HCT116 (cell line): ENCODE measurements at regions not wholly inside any gene's neighbourhood (a gene's known extent, or its start where the extent isn't known, plus 50 kb on each side); places are given as distances from the start of the nearest gene placed in this dataset.

ENCODE experiments used
- ATAC-seq: fragments of 200-7000 bp; cut with Tn5 transposase; 2 replicates; pipeline ENCODE4 v1.9.1; 2020; ENCODE audit warnings: mild to moderate bottlenecking, moderate library complexity
- BruUV-seq: library from RNA; stranded (reverse); fragments of 400-500 nt; replicated peaks from 2 replicates; lab custom pipeline; 2021; lab: Mats Ljungman, UMichigan
- CTCF ChIA-PET: fragments of 300-600 bp; sonication (Branson Sonifier 250); formaldehyde crosslinking; loops from one replicate; lab custom pipeline; 2021; ENCODE audit warnings: antibody characterized with exemption; lab: Charles Lee
- POLR2A ChIA-PET: fragments of 300-600, 350-600 bp; sonication (Branson Sonifier 250); formaldehyde crosslinking; loops from one replicate; lab custom pipeline; 2021; ENCODE audit warnings: antibody characterized with exemption; lab: Charles Lee
- RAD21 ChIA-PET, 2 experiments: fragments of 300-600 bp; sonication (Branson Sonifier 250); formaldehyde crosslinking; loops; one replicate each; lab custom pipeline; 2023; ENCODE audit warnings: low total read pairs in 2 of 2; ENCODE audit not compliant: uncharacterized antibody in 2 of 2, unreplicated experiment in 2 of 2, low non-redundant PET in 1 of 2; lab: Charles Lee
- DNase-seq: peaks from one replicate; pipeline ENCODE4 v3.0.0-alpha.2; 2010; ENCODE audit warnings: low read depth, low spot score
- H2AFZ ChIP-seq: fragments of 200-600 bp; shearing (Covaris generic), sonication (generic); 2 replicates; pipeline ENCODE4 v1.6.1; 2017; ENCODE audit warnings: low read depth, mixed run types, mixed read lengths, antibody characterized with exemption, low read length; ENCODE audit not compliant: poor library complexity, severe bottlenecking
- H3K27ac ChIP-seq: 2 replicates; pipeline ENCODE4 v1.5.1; 2012; ENCODE audit warnings: low read depth, low read length
- H3K27me3 ChIP-seq: fragments of 200-600 bp; sonication (generic); 2 replicates; pipeline ENCODE4 v1.6.1; 2016; ENCODE audit warnings: mixed run types, low read length, mixed read lengths; ENCODE audit not compliant: insufficient read depth
- H3K36me3 ChIP-seq, 2 experiments: fragments of 200-500 bp in 1 of 2; fragments of 200-600 bp in 1 of 2; sonication (Bioruptor generic) in 1 of 2; sonication (generic) in 1 of 2; 2 replicates each; pipeline versions ENCODE4 v1.5.1 to v1.6.1; 2014 to 2016; ENCODE audit warnings: low read length in 2 of 2, inconsistent platforms in 1 of 2, mixed read lengths in 1 of 2, mixed run types in 1 of 2; ENCODE audit not compliant: insufficient read depth in 2 of 2, control insufficient read depth in 1 of 2
- H3K4me1 ChIP-seq, 2 experiments: fragments of 200-600 bp in 1 of 2; sonication (generic) in 1 of 2; 2 replicates each; pipeline versions ENCODE4 v1.5.1 to v1.6.1; 2012 to 2017; ENCODE audit warnings: low read length in 2 of 2, inconsistent platforms in 1 of 2, mild to moderate bottlenecking in 1 of 2, mixed read lengths in 1 of 2, mixed run types in 1 of 2, moderate library complexity in 1 of 2; ENCODE audit not compliant: insufficient read depth in 2 of 2, control insufficient read depth in 1 of 2
- H3K4me2 ChIP-seq: fragments of 200-600 bp; sonication (generic); 2 replicates; pipeline ENCODE4 v1.6.1; 2017; ENCODE audit warnings: mixed run types, low read length, mixed read lengths
- H3K4me3 ChIP-seq, 2 experiments: fragments of 200-600 bp in 1 of 2; sonication (generic) in 1 of 2; replicated peaks in 1 of 2; 2 replicates each; pipeline ENCODE4 v1.5.1; 2011 to 2016; ENCODE audit warnings: low read length in 2 of 2, control low read depth in 1 of 2, low read depth in 1 of 2, mild to moderate bottlenecking in 1 of 2, mixed read lengths in 1 of 2, mixed run types in 1 of 2
- H3K79me2 ChIP-seq: fragments of 200-600 bp; sonication (generic); 2 replicates; pipeline ENCODE4 v1.6.1; 2017; ENCODE audit warnings: mild to moderate bottlenecking, mixed run types, low read length, moderate library complexity, mixed read lengths; ENCODE audit not compliant: insufficient read depth
- H3K9ac ChIP-seq: fragments of 200-600 bp; sonication (generic); 2 replicates; pipeline ENCODE4 v1.6.1; 2016; ENCODE audit warnings: low read length, mixed read lengths
- H3K9me2 ChIP-seq: fragments of 200-600 bp; sonication (generic), shearing (Covaris generic); 2 replicates; pipeline ENCODE4 v1.6.1; 2017; ENCODE audit warnings: mixed run types, mild to moderate bottlenecking, moderate library complexity; ENCODE audit not compliant: insufficient read depth
- H3K9me3 ChIP-seq, 2 experiments: fragments of 200-500 bp in 1 of 2; fragments of 200-600 bp in 1 of 2; sonication (Bioruptor generic) in 1 of 2; sonication (generic) in 1 of 2; 2 replicates each; pipeline ENCODE4 v1.6.1; 2014 to 2017; ENCODE audit warnings: low read length in 2 of 2, mixed read lengths in 2 of 2, inconsistent platforms in 1 of 2, low read depth in 1 of 2, mild to moderate bottlenecking in 1 of 2, mixed run types in 1 of 2, moderate library complexity in 1 of 2; ENCODE audit not compliant: control insufficient read depth in 1 of 2, insufficient read depth in 1 of 2
- H4K20me1 ChIP-seq: fragments of 200-600 bp; sonication (generic), shearing (Covaris generic); 2 replicates; pipeline ENCODE4 v1.6.1; 2017; ENCODE audit warnings: mixed run types, mild to moderate bottlenecking, moderate library complexity; ENCODE audit not compliant: insufficient read depth
- CBX3 ChIP-seq: IDR thresholded peaks from 2 replicates; pipeline ENCODE4 v1.6.1; 2012; ENCODE audit warnings: low read depth
- intact Hi-C: fragments of 100-400 bp; cut with micrococcal nuclease; formaldehyde crosslinking; loops from 2 replicates; pipeline ENCODE4 v1.10.0; 2022
- TF ChIP-seq, protein P1 (sequence below): IDR thresholded peaks from 2 replicates; pipeline ENCODE4 v1.6.1; 2012; ENCODE audit warnings: low read depth
- TF ChIP-seq, protein P2 (sequence below): IDR thresholded peaks from 2 replicates; pipeline ENCODE4 v1.6.1; 2011; ENCODE audit warnings: mild to moderate bottlenecking, low read length, moderate library complexity; ENCODE audit not compliant: insufficient replicate concordance; ENCODE audit errors: extremely low read depth

DNA sequence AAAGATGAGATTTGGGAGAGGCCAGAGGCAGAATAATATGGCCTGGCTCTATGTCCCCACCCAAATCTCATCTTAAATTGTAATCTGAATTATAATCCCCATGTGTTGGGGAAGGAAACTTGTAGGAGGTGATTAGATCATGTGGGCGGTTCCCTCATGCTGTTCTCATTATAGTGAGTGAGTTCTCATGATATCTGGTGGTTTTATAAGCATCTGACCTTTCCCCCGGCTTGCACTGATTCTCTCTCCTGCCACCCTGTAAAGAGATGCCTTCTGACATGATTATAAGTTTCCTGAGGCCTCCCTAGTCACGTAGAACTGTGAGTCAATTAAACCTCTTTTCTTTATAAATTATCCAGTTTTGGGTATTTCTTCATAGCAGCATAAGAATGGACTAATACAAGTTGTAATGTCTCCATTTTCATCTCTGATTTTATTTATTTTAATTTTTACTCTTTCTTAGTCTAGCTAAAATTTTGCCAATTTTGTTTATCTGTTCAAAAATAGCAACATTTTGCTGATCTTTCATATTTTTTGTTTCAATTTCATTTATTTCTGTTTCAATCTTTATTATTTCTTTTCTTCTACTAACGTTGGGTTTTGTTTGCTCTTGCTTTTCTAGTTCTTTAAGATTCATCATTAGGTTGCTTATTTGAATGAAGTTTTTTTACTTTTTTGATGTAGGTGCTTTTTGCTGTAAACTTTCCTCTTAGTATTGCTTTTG lies 67.0 kb upstream of the ZRANB2 start (continued):
- TF ChIP-seq, protein P1, sequence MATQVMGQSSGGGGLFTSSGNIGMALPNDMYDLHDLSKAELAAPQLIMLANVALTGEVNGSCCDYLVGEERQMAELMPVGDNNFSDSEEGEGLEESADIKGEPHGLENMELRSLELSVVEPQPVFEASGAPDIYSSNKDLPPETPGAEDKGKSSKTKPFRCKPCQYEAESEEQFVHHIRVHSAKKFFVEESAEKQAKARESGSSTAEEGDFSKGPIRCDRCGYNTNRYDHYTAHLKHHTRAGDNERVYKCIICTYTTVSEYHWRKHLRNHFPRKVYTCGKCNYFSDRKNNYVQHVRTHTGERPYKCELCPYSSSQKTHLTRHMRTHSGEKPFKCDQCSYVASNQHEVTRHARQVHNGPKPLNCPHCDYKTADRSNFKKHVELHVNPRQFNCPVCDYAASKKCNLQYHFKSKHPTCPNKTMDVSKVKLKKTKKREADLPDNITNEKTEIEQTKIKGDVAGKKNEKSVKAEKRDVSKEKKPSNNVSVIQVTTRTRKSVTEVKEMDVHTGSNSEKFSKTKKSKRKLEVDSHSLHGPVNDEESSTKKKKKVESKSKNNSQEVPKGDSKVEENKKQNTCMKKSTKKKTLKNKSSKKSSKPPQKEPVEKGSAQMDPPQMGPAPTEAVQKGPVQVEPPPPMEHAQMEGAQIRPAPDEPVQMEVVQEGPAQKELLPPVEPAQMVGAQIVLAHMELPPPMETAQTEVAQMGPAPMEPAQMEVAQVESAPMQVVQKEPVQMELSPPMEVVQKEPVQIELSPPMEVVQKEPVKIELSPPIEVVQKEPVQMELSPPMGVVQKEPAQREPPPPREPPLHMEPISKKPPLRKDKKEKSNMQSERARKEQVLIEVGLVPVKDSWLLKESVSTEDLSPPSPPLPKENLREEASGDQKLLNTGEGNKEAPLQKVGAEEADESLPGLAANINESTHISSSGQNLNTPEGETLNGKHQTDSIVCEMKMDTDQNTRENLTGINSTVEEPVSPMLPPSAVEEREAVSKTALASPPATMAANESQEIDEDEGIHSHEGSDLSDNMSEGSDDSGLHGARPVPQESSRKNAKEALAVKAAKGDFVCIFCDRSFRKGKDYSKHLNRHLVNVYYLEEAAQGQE, result no peak
- TF ChIP-seq, protein P2, sequence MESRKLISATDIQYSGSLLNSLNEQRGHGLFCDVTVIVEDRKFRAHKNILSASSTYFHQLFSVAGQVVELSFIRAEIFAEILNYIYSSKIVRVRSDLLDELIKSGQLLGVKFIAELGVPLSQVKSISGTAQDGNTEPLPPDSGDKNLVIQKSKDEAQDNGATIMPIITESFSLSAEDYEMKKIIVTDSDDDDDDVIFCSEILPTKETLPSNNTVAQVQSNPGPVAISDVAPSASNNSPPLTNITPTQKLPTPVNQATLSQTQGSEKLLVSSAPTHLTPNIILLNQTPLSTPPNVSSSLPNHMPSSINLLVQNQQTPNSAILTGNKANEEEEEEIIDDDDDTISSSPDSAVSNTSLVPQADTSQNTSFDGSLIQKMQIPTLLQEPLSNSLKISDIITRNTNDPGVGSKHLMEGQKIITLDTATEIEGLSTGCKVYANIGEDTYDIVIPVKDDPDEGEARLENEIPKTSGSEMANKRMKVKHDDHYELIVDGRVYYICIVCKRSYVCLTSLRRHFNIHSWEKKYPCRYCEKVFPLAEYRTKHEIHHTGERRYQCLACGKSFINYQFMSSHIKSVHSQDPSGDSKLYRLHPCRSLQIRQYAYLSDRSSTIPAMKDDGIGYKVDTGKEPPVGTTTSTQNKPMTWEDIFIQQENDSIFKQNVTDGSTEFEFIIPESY, result no peak

DNA sequence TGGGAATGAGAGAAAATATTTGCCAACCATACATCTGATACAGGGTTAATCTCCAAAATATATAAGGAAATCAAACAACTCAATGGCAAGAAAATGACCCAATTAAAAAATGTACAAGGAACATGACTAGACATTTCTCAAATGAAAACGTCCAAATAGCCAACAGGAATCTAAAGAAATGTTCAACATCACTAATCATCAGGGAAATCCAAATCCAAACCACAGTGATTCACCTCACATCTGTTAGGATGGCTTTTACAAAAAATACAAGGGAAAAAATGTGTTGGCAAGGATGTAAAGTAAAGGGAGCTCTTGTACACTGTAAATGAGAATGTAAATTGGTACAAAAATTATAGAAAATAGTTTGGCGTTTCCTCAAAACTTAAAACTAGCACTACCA lies 54.7 kb upstream of the ZRANB2 start:
- no peak overlapping the region for H3K9ac ChIP-seq
- TF ChIP-seq CBX3, result no peak
- no peaks in the 10 kb centered on the region for H3K36me3 ChIP-seq
- RAD21 ChIA-PET, result no interaction called here
- H3K79me2 ChIP-seq, result no peaks in the 10 kb centered on the region
- no peak overlapping the region for H2AFZ ChIP-seq
- H3K9me2 ChIP-seq, result no peaks in the 10 kb centered on the region
- no peak for ATAC-seq
- CTCF ChIA-PET, result no interaction called here
- no peaks in the 10 kb centered on the region for H3K27me3 ChIP-seq
- H4K20me1 ChIP-seq, result no peaks in the 10 kb centered on the region
- intact Hi-C loops, result no loop called here
- no peak overlapping the region for H3K4me3 ChIP-seq
- POLR2A ChIA-PET, result no interaction called here
- DNase-seq, result no peak
- no peaks in the 10 kb centered on the region for H3K9me3 ChIP-seq
- BruUV-seq, result no TSS peak
- H3K4me1 ChIP-seq, result no peaks in the 10 kb centered on the region
- no peak overlapping the region for H3K27ac ChIP-seq
- H3K4me2 ChIP-seq, result no peak overlapping the region
